ENCODE measurements at regions not wholly inside any gene's neighbourhood (a gene's known extent, or its start where the extent isn't known, plus 50 kb on each side); places are given as distances from the start of the nearest gene placed in this dataset.

DNA sequence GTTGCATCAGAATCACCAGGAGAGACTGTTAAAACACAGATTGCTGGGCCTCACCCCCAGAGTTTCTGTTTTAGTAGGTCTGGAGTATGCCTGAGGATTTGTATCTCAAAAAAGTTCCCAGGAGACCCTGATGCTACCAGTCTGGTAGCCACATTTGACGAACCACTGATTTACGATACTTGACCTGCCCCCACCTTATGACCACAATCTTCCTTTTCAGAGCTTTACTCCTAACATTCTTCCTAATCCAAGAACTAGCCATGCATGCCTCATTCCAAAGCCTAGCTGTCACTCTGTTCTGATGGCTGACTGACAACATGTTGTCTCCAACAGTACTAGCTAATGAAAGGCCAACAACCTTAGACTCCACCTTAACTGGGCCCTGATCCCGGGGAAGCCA lies 191.4 kb downstream of the MBD2 start:
- H3K36me3 ChIP-seq, result no peaks in the 10 kb centered on the region
- TF ChIP-seq CTCF (IDR thresholded peaks at IDR 0.05), result no peak

GRCh38 chr18:54032412-54032811 lies 192.1 kb downstream of the MBD2 start:
- H3K4me1 ChIP-seq, result no peaks in the 10 kb centered on the region
- H3K27me3 ChIP-seq, result no peaks in the 10 kb centered on the region
- no peak overlapping the region for H3K27ac ChIP-seq

More for the DNA sequence above, 191.4 kb downstream of the MBD2 start:
- Histone ChIP-seq H3K27me3 (no peaks in the 10 kb centered on the region), H3K4me3 (no peak overlapping the region), H3K27ac (no peak overlapping the region), H3K9me3 (no peaks in the 10 kb centered on the region), H3K4me1 (no peaks in the 10 kb centered on the region)
- intact Hi-C loops (cut with DNase I), result no loop called here
- DNase-seq (ENCODE audit: low spot score in 2 of 2), result no peak

GRCh38 chr18:54031243-54031642 lies 193.2 kb downstream of the MBD2 start:
- no peak for DNase-seq (ENCODE audit: low spot score in 2 of 2)
- H3K36me3 ChIP-seq, result no peaks in the 10 kb centered on the region
- TF ChIP-seq CTCF (IDR thresholded peaks at IDR 0.05), result no peak
- H3K4me3 ChIP-seq, result no peak overlapping the region
- no peaks in the 10 kb centered on the region for H3K27me3 ChIP-seq
- intact Hi-C loops (cut with DNase I), result no loop called here
- H3K4me1 ChIP-seq, result no peaks in the 10 kb centered on the region
- no peak overlapping the region for H3K27ac ChIP-seq
- H3K9me3 ChIP-seq, result no peaks in the 10 kb centered on the region

More at GRCh38 chr18:54032412-54032811, 192.1 kb downstream of the MBD2 start:
- Histone ChIP-seq H3K9me3 (no peaks in the 10 kb centered on the region), H3K36me3 (no peaks in the 10 kb centered on the region), H3K4me3 (no peak overlapping the region)
- DNase-seq (ENCODE audit: low spot score in 2 of 2), result no peak
- TF ChIP-seq CTCF (IDR thresholded peaks at IDR 0.05), result no peak
- intact Hi-C loops (cut with DNase I), result no loop called here

DNA sequence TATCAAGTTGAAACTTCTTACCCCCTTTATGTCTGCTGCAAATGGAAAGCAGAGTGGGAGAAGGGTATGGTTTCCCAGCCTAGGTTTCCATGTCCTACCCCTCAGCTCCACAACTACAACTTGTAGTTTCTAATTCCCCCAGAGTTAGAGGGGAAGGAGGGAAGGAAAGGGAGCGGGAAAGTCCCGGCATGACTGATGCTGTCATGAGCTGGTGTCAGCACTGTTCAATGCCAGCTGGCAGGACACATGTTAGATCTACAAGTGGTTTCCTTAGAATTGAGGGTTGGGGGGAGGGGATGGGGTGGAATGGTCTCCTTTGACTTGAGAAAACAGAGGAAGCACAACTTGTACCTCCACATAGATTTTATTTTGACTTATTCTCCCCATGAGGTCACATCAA lies 194.0 kb downstream of the MBD2 start:
- no peak for TF ChIP-seq CTCF (IDR thresholded peaks at IDR 0.05)
- H3K36me3 ChIP-seq, result no peaks in the 10 kb centered on the region
- H3K4me1 ChIP-seq, result no peaks in the 10 kb centered on the region
- H3K4me3 ChIP-seq, result no peak overlapping the region
- no peaks in the 10 kb centered on the region for H3K9me3 ChIP-seq
- H3K27ac ChIP-seq, result no peak overlapping the region
- no peak for DNase-seq (ENCODE audit: low spot score in 2 of 2)
- intact Hi-C loops (cut with DNase I), result no loop called here
- H3K27me3 ChIP-seq, result no peaks in the 10 kb centered on the region

DNA sequence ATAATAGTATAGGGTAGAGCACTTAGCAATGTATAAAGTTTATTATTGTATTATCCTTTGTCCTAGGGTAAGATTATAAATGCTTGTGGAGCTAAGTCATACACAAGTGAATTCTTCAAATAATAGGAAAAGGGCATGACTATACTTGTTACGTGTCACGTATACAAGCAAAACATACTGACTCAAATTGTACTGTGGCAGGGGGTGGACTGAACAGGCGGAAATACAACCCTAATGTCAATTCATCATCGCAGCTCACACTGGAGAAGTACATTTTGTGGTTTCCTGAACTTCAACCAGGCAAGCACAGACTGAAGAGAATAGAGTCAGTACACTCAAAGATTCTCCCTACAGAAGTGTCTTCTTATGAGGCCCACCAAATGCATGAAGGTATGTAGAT lies 201.0 kb downstream of the MBD2 start:
- intact Hi-C loops (cut with DNase I), result no loop called here
- Histone ChIP-seq H3K9me3 (no peaks in the 10 kb centered on the region), H3K27ac (no peak overlapping the region), H3K4me3 (no peak overlapping the region), H3K4me1 (no peaks in the 10 kb centered on the region), H3K27me3 (no peaks in the 10 kb centered on the region), H3K36me3 (no peaks in the 10 kb centered on the region)
- DNase-seq (ENCODE audit: low spot score in 2 of 2), result no peak
- TF ChIP-seq CTCF (IDR thresholded peaks at IDR 0.05), result no peak

GRCh38 chr18:54020966-54021365 lies 203.5 kb downstream of the MBD2 start:
- Histone ChIP-seq H3K27ac (no peak overlapping the region), H3K4me3 (no peak overlapping the region), H3K27me3 (no peaks in the 10 kb centered on the region), H3K4me1 (no peaks in the 10 kb centered on the region), H3K36me3 (no peaks in the 10 kb centered on the region), H3K9me3 (no peaks in the 10 kb centered on the region)
- no peak for TF ChIP-seq CTCF (IDR thresholded peaks at IDR 0.05)
- intact Hi-C loops (cut with DNase I), result no loop called here
- DNase-seq (ENCODE audit: low spot score in 2 of 2), result no peak
